Suppressor macrophage (primary cell): ENCODE measurements at regions not wholly inside any gene's neighbourhood (a gene's known extent, or its start where the extent isn't known, plus 50 kb on each side); places are given as distances from the start of the nearest gene placed in this dataset.
A peak's percentile ranks its signal among the peaks of the same experiment; 100 is the strongest.

Experiments
- DNase-seq, 4 experiments: peaks; one replicate each; pipeline ENCODE4 v3.0.0-alpha.2; 2020 to 2022

GRCh38 chr13:107301724-107302374 lies 733.9 kb upstream of the ARGLU1 start:
- DNase-seq = no peak

GRCh38 chr13:107299717-107300116 lies 731.8 kb upstream of the ARGLU1 start:
- DNase-seq = no peak

- no peak for DNase-seq
Observed at GRCh38 chr13:107296804-107297203, 728.9 kb upstream of the ARGLU1 start.

DNA sequence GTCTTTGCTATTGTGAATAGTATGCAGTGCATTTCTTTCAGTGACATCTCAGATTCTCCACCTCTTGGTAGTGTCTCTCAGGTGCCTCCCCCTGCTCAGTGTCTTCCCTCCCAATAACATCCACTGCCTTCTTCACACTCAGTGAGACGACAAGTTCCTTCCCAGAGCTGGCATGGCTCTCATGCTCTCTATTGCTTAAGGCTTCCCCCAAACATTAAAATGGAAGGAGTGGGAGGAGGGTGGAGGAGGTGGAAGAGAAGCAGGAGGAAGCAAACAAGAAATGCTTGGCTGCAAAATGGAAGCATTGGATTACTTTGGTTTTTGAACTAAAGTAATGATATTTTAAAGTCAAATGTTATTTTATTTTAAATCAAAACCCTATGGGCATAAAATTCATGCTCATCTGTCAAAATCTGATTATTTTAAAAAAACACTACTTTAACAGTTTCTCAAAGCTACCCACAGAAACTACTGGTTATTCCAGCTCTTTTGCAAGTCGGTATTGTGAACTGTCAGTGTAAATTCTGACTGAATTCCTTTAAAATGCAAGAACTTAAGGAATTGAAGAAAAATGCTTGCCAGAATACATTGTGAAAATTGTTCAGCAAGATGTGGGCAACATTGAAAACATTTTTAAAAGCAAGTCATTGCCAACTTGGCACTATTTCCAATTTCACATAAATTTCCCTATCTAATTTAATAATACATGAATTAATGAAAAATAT lies 727.6 kb upstream of the ARGLU1 start:
- no peak for DNase-seq

GRCh38 chr13:107293924-107294323 lies 726.0 kb upstream of the ARGLU1 start:
- DNase-seq = no peak

DNA sequence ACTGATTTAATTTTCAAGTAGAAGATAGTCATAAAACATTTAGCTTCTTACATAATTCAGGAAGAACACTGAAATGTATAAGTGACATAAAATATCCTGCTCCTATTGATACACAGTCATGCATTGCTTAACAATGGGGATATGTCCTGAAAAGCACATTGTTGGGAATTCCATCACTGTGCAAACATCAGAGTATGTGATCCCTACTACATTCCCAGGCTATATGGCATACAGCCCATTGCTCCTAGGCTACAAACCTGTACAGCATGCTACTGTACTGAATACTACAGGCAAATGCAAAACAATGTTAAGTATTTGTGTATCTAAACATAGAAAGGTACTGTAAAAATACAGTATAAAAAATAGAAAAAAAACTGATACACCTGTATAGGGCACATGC lies 723.9 kb upstream of the ARGLU1 start:
- DNase-seq = no peak

DNA sequence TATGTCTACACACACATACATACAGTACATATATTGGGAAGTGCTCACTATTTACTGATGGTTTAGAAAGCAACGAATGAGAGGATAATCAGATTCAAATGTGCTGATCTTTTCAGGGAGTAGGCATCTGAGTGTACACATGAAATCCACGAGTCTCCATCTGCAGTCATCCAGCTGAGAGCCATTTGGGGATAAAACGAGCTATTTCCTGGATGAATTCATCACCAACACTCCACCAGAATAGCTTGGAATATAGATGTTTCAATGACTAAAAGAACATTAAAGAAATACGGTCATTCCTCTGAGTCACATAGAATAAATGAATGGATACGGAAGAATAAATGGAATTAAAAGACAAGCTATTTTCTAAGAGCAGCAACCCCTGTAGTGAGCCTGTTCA lies 721.6 kb upstream of the ARGLU1 start:
- no peak for DNase-seq

GRCh38 chr13:107284173-107284572 lies 716.2 kb upstream of the ARGLU1 start:
- DNase-seq = no peak

DNA sequence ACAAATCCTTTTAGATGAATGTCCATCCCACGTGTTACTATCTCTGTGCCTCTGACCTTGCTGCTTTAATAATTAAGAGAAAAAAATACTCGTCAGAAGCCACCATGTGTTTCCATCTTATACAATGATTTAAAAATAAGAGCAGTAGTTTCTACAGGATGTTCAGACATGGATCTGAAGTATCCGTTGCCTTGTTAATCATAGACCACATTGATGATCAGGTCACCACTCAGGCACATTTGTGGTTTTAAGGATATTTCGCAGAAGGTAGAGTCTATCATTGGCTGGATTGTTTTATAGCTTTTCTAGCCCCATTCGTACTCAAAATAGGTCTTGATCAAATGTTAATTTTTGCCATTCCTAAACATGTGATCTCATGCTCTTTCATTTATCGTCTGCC lies 710.0 kb upstream of the ARGLU1 start:
- DNase-seq = no peak

- DNase-seq = no peak
Observed at GRCh38 chr13:107276936-107277335, 709.0 kb upstream of the ARGLU1 start.

- DNase-seq = no peak
Observed at GRCh38 chr13:107275945-107276614, 708.1 kb upstream of the ARGLU1 start.

DNA sequence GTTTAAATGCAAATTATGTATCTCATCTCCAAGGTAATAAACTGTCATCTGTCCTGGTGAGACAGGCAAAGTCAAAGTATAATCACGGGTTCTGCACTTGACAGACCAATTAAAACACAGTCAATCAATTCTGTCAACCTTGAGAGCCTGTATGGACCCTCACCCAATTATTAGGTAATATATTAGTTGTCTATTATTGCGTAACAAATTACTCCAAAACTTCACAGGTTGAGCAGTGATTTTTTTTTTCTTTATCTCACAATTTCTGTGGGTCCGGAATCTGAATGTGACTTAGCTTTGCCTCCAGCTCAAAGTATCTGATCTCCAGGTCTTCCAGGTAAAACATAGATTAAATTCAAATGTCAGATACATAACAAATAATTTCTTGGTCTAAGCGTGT lies 707.4 kb upstream of the ARGLU1 start:
- DNase-seq = no peak

- DNase-seq = peak in 1 of 4 experiments; percentile 2
Observed at GRCh38 chr13:107271227-107271626, 703.3 kb upstream of the ARGLU1 start.

DNA sequence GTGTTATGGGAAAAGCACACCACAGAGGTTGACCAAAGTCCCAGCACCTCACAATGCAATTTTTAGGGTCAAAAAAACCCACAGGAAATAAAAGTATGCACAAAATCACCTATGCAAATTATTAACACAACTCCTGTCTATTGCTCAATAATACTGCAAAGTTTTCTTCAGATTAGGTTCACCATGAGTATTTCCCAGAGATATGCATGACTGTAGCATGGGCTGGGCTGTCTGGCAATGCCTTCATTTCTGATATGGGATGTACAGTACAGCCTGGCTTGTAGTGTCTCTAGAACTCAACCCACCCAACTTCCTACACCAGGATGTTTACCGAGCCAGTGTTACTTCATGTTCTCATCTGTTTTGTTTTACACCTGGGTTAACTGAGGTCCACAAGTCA lies 698.7 kb upstream of the ARGLU1 start:
- DNase-seq = no peak

- DNase-seq = no peak
Observed at GRCh38 chr13:107258599-107259187, 690.8 kb upstream of the ARGLU1 start.

DNA sequence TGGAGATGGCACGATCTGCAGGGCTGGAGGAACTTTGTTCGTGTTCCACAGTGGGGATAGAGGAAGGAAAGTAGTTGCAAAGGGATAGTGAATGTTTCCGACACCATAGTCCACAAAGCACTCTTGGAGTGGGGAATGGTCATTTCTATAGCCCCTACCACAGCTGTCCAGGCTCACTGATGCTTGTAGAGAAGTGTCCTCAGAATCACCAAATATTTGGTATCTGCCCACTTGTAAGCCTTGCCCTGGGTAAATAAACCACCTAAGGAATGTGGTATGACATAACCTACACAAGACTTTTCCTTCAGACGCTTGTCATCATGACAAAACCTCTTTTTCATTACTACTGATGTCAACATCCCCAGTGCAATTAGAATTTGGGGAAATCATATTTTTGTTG lies 686.5 kb upstream of the ARGLU1 start:
- no peak for DNase-seq

DNA sequence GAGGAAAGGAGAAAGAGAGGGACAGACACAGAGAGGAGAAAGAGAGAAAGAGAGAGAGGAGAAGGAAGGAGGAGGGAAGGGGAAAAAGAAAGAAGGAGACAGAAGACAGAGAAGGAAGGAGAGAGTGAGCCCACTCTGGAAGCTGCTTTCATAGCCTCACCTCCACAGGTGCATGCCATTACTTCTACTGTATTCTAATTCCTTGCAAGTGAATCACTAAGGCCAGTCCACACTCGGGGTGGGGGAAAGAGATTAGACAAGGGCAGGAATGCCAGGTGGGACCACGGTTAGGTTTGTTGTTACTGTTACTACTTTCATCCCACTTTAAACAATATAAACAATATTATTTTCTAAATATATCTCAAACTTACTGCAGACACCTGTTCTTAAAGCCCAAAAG lies 684.5 kb upstream of the ARGLU1 start:
- no peak for DNase-seq

- no peak for DNase-seq
Observed at GRCh38 chr13:107252021-107252420, 684.1 kb upstream of the ARGLU1 start.

DNA sequence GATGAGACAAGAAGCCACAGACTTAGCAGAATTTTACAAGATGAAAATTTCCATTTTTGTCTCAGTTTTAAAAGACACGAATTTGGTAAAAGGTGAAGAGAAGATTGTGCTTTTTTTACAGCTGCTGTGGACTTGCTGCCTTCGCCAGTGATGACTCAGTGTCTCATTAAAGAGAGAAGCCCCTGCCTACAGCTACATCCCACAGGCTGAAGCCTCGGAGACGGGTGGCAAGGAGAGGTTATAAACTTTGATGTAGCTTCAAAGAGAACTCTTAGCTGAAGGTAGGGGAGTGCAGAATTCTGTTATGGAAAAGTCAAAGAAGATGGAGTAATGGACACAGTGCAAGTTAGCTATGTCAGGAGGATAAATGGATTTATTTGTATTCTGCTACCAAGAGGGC lies 683.4 kb upstream of the ARGLU1 start:
- DNase-seq = no peak

GRCh38 chr13:107250628-107251027 lies 682.7 kb upstream of the ARGLU1 start:
- DNase-seq = peak in 1 of 4 experiments; percentile 1

DNA sequence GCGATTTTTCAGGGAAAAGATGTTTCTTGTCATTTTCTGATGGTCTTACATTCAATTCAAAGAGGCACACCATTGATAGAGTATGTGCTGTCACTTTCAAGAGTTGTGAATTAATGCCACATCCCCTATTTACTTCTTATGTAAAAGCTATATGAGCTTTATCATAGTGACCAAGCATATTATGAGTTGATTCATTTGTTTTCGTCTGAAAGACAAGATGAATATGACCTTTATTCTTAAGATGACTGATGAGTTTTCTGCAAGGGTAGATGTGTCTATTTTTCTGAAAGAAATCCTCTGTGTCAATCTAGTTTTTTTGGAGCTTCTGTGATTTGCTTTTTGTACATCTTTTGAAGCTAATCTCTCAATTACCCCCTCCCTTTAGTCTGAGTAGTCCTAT lies 676.3 kb upstream of the ARGLU1 start:
- DNase-seq = no peak

DNA sequence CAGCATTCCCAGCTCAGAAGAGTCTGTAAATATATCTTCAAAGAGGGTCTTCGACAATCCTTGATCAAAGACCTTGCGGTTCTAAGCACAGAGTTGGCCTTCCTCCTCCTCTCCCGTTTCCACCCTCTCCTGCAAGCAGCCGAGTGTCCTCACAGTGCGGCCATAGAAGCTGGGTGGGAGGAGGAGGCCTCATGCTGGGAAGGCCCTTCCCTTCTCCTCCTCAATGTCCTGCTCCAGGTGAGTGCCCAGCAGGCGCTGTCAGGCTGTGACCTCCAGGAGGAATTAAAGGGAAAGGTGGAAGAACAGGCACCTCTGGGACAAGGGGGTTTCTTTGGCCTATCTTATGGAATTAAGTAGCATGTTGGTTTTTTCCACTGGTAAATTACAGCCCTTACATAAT lies 674.2 kb upstream of the ARGLU1 start:
- DNase-seq = no peak

DNA sequence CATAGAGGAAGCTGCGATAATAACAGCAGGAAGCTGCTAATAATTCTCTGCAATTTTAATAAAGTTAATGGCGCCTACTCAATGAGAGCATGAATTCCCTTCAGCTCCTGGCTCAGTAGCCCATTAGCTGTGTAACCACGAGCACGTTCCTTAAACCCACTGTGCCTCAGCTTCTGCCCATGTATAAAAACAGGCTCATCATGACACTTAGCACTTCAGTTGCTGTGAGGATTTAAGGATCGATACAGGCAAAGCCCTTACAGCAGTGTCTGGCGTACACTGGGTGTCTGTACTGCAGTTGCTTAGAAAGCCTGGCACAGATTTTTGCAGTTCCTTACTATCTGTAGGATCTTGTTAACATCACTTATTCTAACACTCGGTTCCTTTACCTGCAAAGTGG lies 673.4 kb upstream of the ARGLU1 start:
- no peak for DNase-seq

GRCh38 chr13:107239213-107239612 lies 671.3 kb upstream of the ARGLU1 start:
- DNase-seq = no peak
